HepG2 (cell line): ENCODE measurements at regions not wholly inside any gene's neighbourhood (a gene's known extent, or its start where the extent isn't known, plus 50 kb on each side); places are given as distances from the start of the nearest gene placed in this dataset.
"Not testable (repeated sequence)": the region's sequence is repeated elsewhere in the genome, so short reads cannot be mapped to it uniquely, and the experiment has no call there.

Source experiments
- ATAC-seq: fragments of 200-7000 bp; cut with Tn5 transposase; 3 replicates; pipeline ENCODE4 v1.9.1; 2020; ENCODE audit warnings: mild to moderate bottlenecking, moderate library complexity
- BruUV-seq: library from RNA; stranded (reverse); fragments of 400-500 nt; replicated peaks from 2 replicates; lab custom pipeline; 2021; lab: Mats Ljungman, UMichigan
- CTCF ChIA-PET: fragments of 300-600 bp; formaldehyde crosslinking; extraction: SDS; loops from one replicate; lab custom pipeline; 2021; ENCODE audit warnings: low total read pairs, inconsistent platforms, low intra/inter-chr PET ratio; lab: Yijun Ruan, JAX
- POLR2A ChIA-PET: fragments of 350-600 bp; sonication (Branson Sonifier 250); formaldehyde crosslinking; loops from one replicate; lab custom pipeline; 2020; ENCODE audit warnings: antibody characterized with exemption, inconsistent platforms; lab: Yijun Ruan, JAX
- DNase-seq: peaks from one replicate; pipeline ENCODE4 v3.0.0-alpha.2; 2015; ENCODE audit warnings: low spot score
- FAIRE-seq: peaks from 3 replicates; lab custom pipeline; 2011; peaks lifted over from hg19 to GRCh38; lab: Jason Lieb, UNC
- H2AFZ ChIP-seq: one replicate; pipeline ENCODE4 v1.6.1; 2011; ENCODE audit warnings: low read length, inconsistent platforms
- H3K27ac ChIP-seq: fragments of 300-600 bp; 3 replicates; pipeline ENCODE4 v1.8.0; 2011; ENCODE audit warnings: mixed run types, mild to moderate bottlenecking, mixed read lengths, low read length, inconsistent platforms; ENCODE audit not compliant: insufficient read depth; ENCODE audit errors: extremely low read length
- H3K27me3 ChIP-seq, 2 experiments: fragments of 200-600 bp in 1 of 2; 2 replicates in 1 of 2; 3 replicates in 1 of 2; pipeline versions ENCODE4 v1.6.0 to v1.8.0; 2011; ENCODE audit warnings: low read length in 2 of 2, mild to moderate bottlenecking in 2 of 2, moderate library complexity in 2 of 2, inconsistent platforms in 1 of 2; ENCODE audit not compliant: insufficient read depth in 2 of 2, control insufficient read depth in 1 of 2
- H3K36me3 ChIP-seq, 2 experiments: fragments of 200-600 bp in 1 of 2; replicated peaks in 1 of 2; 2 replicates in 1 of 2; 3 replicates in 1 of 2; pipeline versions ENCODE4 v1.5.1 to v1.8.0; 2011; ENCODE audit warnings: low read length in 2 of 2, inconsistent platforms in 1 of 2; ENCODE audit not compliant: insufficient read depth in 2 of 2, control insufficient read depth in 1 of 2
- H3K4me1 ChIP-seq: 2 replicates; pipeline ENCODE4 v1.5.1; 2012; ENCODE audit warnings: low read length, inconsistent platforms; ENCODE audit not compliant: insufficient read depth
- H3K4me2 ChIP-seq: 2 replicates; pipeline ENCODE4 v1.6.0; 2011; ENCODE audit warnings: low read depth, low read length, inconsistent platforms
- H3K4me3 ChIP-seq, 3 experiments: fragments of 200-600 bp in 1 of 3; sonication (generic), shearing (Covaris generic) in 1 of 3; replicated peaks in 1 of 3; 2 replicates each; pipeline ENCODE4 v1.5.1; 2011 to 2016; ENCODE audit warnings: low read length in 3 of 3, inconsistent platforms in 2 of 3, low read depth in 2 of 3, mild to moderate bottlenecking in 2 of 3, control low read depth in 1 of 3, mixed read lengths in 1 of 3; ENCODE audit not compliant: insufficient read depth in 1 of 3
- H3K79me2 ChIP-seq: one replicate; pipeline ENCODE4 v1.6.1; 2011; ENCODE audit warnings: low read length, inconsistent platforms; ENCODE audit not compliant: insufficient read depth
- H3K9ac ChIP-seq: 2 replicates; pipeline ENCODE4 v1.6.0; 2011; ENCODE audit warnings: mild to moderate bottlenecking, low read depth, low read length, inconsistent platforms; ENCODE audit not compliant: insufficient read depth
- H3K9me3 ChIP-seq: 2 replicates; pipeline ENCODE4 v1.5.1; 2012; ENCODE audit warnings: mild to moderate bottlenecking, low read length
- H4K20me1 ChIP-seq: 2 replicates; pipeline ENCODE4 v1.6.0; 2011; ENCODE audit warnings: inconsistent platforms, mild to moderate bottlenecking, low read length, moderate library complexity; ENCODE audit not compliant: insufficient read depth
- HNRNPK ChIP-seq: fragments of 200-400 bp; formaldehyde crosslinking; IDR thresholded peaks from 2 replicates; pipeline ENCODE4 v1.6.1; 2018; ENCODE audit warnings: low read length, low read depth, moderate library complexity, mild to moderate bottlenecking; ENCODE audit not compliant: poor library complexity, severe bottlenecking
- NFKBIZ ChIP-seq: IDR thresholded peaks from 2 replicates; pipeline ENCODE4 v1.6.1; 2018; ENCODE audit warnings: missing genetic modification reagents, missing compliant biosample characterization
- PCBP1 ChIP-seq: fragments of 200-400 bp; formaldehyde crosslinking; IDR thresholded peaks from 2 replicates; pipeline ENCODE4 v1.6.1; 2017; ENCODE audit warnings: mild to moderate bottlenecking, low read depth, low read length, borderline replicate concordance
- SP1 ChIP-seq, 2 experiments: fragments of 450-650 bp in 1 of 2; sonication (generic) in 1 of 2; formaldehyde crosslinking in 1 of 2; IDR thresholded peaks; 2 replicates each; pipeline versions ENCODE4 v1.4.0 to v1.6.1; 2016 to 2020; ENCODE audit warnings: missing genetic modification reagents in 1 of 2
- YY1 ChIP-seq: IDR thresholded peaks from 2 replicates; pipeline ENCODE4 v1.6.1; 2011; ENCODE audit warnings: low read length, low read depth, moderate library complexity, mild to moderate bottlenecking; ENCODE audit not compliant: insufficient read depth, insufficient replicate concordance
- WGBS: methylation state at CpG from one replicate; pipeline ENCODE4 v1.1.6; 2017; ENCODE audit warnings: low lambda C conversion rate; 5-methylcytosine and 5-hydroxymethylcytosine counted together
- in situ Hi-C: cut with HindIII; loops from 2 replicates; pipeline ENCODE4 v1.10.0; 2017; ENCODE audit warnings: low pct_unique_long_range_greater_than_20kb; ENCODE audit not compliant: extremely low pct_ligation_motif_present
- intact Hi-C: fragments of 100-400 bp; cut with micrococcal nuclease; formaldehyde crosslinking; loops from one replicate; pipeline ENCODE4 v1.10.0; 2022; ENCODE audit not compliant: unreplicated experiment

GRCh38 chr20:26208296-26209091 is 511.8 kb upstream of the ZNF337 start:
- no peaks in the 10 kb centered on the region; a peak in 1 of 5 replicates for H3K27me3 ChIP-seq
- H3K4me3 ChIP-seq = no peak overlapping the region
- no peaks in the 10 kb centered on the region for H3K4me1 ChIP-seq
- no peak overlapping the region for H2AFZ ChIP-seq
- intact Hi-C loops = no loop called here
- H3K9ac ChIP-seq = no peak overlapping the region
- in situ Hi-C loops = no loop called here
- peak; percentile 89 for TF ChIP-seq HNRNPK
- 0 out of 2 replicates have a peak, but pooled peaks have one; percentile 48 for TF ChIP-seq PCBP1
- no peak for TF ChIP-seq SP1 (IDR thresholded peaks at IDR 0.05)
- TF ChIP-seq SP1 (CRISPR knock-in tag; IDR thresholded peaks at IDR 0.05) = no peak
- no peak for TF ChIP-seq YY1
- TF ChIP-seq NFKBIZ = no peak
- WGBS = 85% methylated on average over 88 of the region's 91 CpGs
- no peak overlapping the region for H3K4me2 ChIP-seq
- ChIA-PET CTCF (no interaction called here), POLR2A (no interaction called here)
- H3K27ac ChIP-seq = no peak overlapping the region
- H4K20me1 ChIP-seq = no peaks in the 10 kb centered on the region
- no peaks in the 10 kb centered on the region for H3K79me2 ChIP-seq
- DNase-seq (no peak), FAIRE-seq (no peak), ATAC-seq (no peak; the same call in 2 of the 3 replicates)
- H3K36me3 ChIP-seq = no peaks in the 10 kb centered on the region
- no TSS peak for BruUV-seq
- H3K9me3 ChIP-seq = no peaks in the 10 kb centered on the region; the same call in none of the 2 replicates

- H3K4me1 ChIP-seq, POLR2A ChIA-PET, H3K36me3 ChIP-seq, CTCF ChIA-PET, H3K27me3 ChIP-seq, H3K4me3 ChIP-seq, in situ Hi-C loops, H3K4me2 ChIP-seq, H3K27ac ChIP-seq, intact Hi-C loops, H3K9me3 ChIP-seq, H4K20me1 ChIP-seq, BruUV-seq, DNase-seq, H2AFZ ChIP-seq, H3K9ac ChIP-seq, H3K79me2 ChIP-seq, FAIRE-seq, ATAC-seq: not testable (repeated sequence)
- WGBS = 76% methylated on average over 23 of the region's 35 CpGs
These were observed 511.3 kb upstream of the ZNF337 start for GRCh38 chr20:26207967-26208295.
